Prostate gland (tissue), 2 donors: ENCODE measurements at regions not wholly inside any gene's neighbourhood (a gene's known extent, or its start where the extent isn't known, plus 50 kb on each side); places are given as distances from the start of the nearest gene placed in this dataset.

Experiments
- CTCF ChIP-seq, 4 experiments: fragments of 200-600 bp in 2 of 4; fragments of 450-650 bp in 2 of 4; sonication (generic) in 2 of 4; IDR thresholded peaks; 1 replicate in 3 of 4; 2 replicates in 1 of 4; pipeline ENCODE4 v1.5.1; 2016 to 2019; ENCODE audit warnings: antibody characterized with exemption in 4 of 4, mild to moderate bottlenecking in 2 of 4, moderate library complexity in 2 of 4
- POLR2A ChIP-seq: fragments of 450-650 bp; IDR thresholded peaks from one replicate; pipeline ENCODE4 v1.6.1; 2016; ENCODE audit warnings: antibody characterized with exemption, mild to moderate bottlenecking
- POLR2AphosphoS5 ChIP-seq: sonication (generic); formaldehyde crosslinking; IDR thresholded peaks from one replicate; pipeline ENCODE4 v1.6.1; 2017; ENCODE audit warnings: antibody characterized with exemption

- TF ChIP-seq CTCF (IDR thresholded peaks at IDR 0.05) (no peak), POLR2A (no peak), POLR2AphosphoS5 (no peak)
Observed at GRCh38 chr5:96197347-96197746, 235.7 kb upstream of the ELL2 start.
